Activated T-helper 2 cell treated with anti-CD3 and anti-CD28 coated beads, Interferon-gamma antibody, Interleukin-2, Interleukin-4, amounts not matched to agents 10 μg/mL and 5 μg/mL and 100 μg/mL, durations not matched to agents 14 hours and 24 hours and 36 hours (primary cell): ENCODE measurements at regions not wholly inside any gene's neighbourhood (a gene's known extent, or its start where the extent isn't known, plus 50 kb on each side); places are given as distances from the start of the nearest gene placed in this dataset.
"Not testable (repeated sequence)": the region's sequence is repeated elsewhere in the genome, so short reads cannot be mapped to it uniquely, and the experiment has no call there.

Source experiments
- DNase-seq: peaks from one replicate; pipeline ENCODE4 v3.0.0; 2021; ENCODE audit warnings: low spot score
- H3K27ac Mint-ChIP-seq: one replicate; pipeline ENCODE4 v1.8.0; 2021; ENCODE audit warnings: mixed read lengths
- H3K27me3 Mint-ChIP-seq: one replicate; pipeline ENCODE4 v1.8.0; 2021; ENCODE audit warnings: low read depth, mixed read lengths
- H3K36me3 Mint-ChIP-seq: one replicate; pipeline ENCODE4 v1.8.0; 2021; ENCODE audit warnings: low read depth, mixed read lengths
- H3K4me1 Mint-ChIP-seq: one replicate; pipeline ENCODE4 v1.8.0; 2021; ENCODE audit warnings: low read depth, mixed read lengths
- H3K4me3 Mint-ChIP-seq: one replicate; pipeline ENCODE4 v1.8.0; 2021; ENCODE audit warnings: low read depth, mild to moderate bottlenecking, moderate library complexity, mixed read lengths
- H3K9me3 Mint-ChIP-seq: one replicate; pipeline ENCODE4 v1.8.0; 2021; ENCODE audit warnings: mixed read lengths
- intact Hi-C: fragments of 100-400 bp; cut with micrococcal nuclease; formaldehyde crosslinking; loops from one replicate; pipeline ENCODE4 v1.15.1; 2023

GRCh38 chr10:4294996-4295792 lies 510.2 kb upstream of the KLF6 start:
- no peak overlapping the region for H3K27ac Mint-ChIP-seq
- no peak for DNase-seq
- no peaks in the 10 kb centered on the region for H3K9me3 Mint-ChIP-seq
- H3K27me3 Mint-ChIP-seq: peaks cover 10% of the 10 kb centered on the region
- no peak overlapping the region for H3K4me3 Mint-ChIP-seq
- H3K4me1 Mint-ChIP-seq: no peaks in the 10 kb centered on the region
- H3K36me3 Mint-ChIP-seq: no peaks in the 10 kb centered on the region
- intact Hi-C loops: no loop called here

- H3K4me3 Mint-ChIP-seq: no peak overlapping the region
- H3K27ac Mint-ChIP-seq: no peak overlapping the region
- no peaks in the 10 kb centered on the region for H3K4me1 Mint-ChIP-seq
- intact Hi-C loops: no loop called here
- H3K27me3 Mint-ChIP-seq: peaks cover 8% of the 10 kb centered on the region
- no peaks in the 10 kb centered on the region for H3K36me3 Mint-ChIP-seq
- no peak for DNase-seq
- H3K9me3 Mint-ChIP-seq: no peaks in the 10 kb centered on the region
Observed at GRCh38 chr10:4294271-4294670, 509.3 kb upstream of the KLF6 start.

GRCh38 chr10:4291990-4292389 lies 507.0 kb upstream of the KLF6 start:
- no peak overlapping the region for H3K27ac Mint-ChIP-seq
- no peaks in the 10 kb centered on the region for H3K36me3 Mint-ChIP-seq
- DNase-seq: no peak
- H3K27me3 Mint-ChIP-seq: peaks cover 9% of the 10 kb centered on the region
- no peaks in the 10 kb centered on the region for H3K4me1 Mint-ChIP-seq
- no peaks in the 10 kb centered on the region for H3K9me3 Mint-ChIP-seq
- intact Hi-C loops: no loop called here
- no peak overlapping the region for H3K4me3 Mint-ChIP-seq

- Mint-ChIP-seq H3K27ac (no peak overlapping the region), H3K36me3 (no peaks in the 10 kb centered on the region), H3K9me3 (no peaks in the 10 kb centered on the region), H3K4me1 (peaks cover 7% of the 10 kb centered on the region), H3K27me3 (peaks cover 2% of the 10 kb centered on the region), H3K4me3 (no peak overlapping the region)
- no peak for DNase-seq
- intact Hi-C loops: no loop called here
Observed at GRCh38 chr10:4285121-4285520, 500.1 kb upstream of the KLF6 start.

- no peaks in the 10 kb centered on the region for H3K36me3 Mint-ChIP-seq
- DNase-seq: no peak
- intact Hi-C loops: no loop called here
- no peak overlapping the region for H3K4me3 Mint-ChIP-seq
- peaks cover 2% of the 10 kb centered on the region for H3K27me3 Mint-ChIP-seq
- peaks cover 7% of the 10 kb centered on the region for H3K4me1 Mint-ChIP-seq
- H3K9me3 Mint-ChIP-seq: no peaks in the 10 kb centered on the region
- no peak overlapping the region for H3K27ac Mint-ChIP-seq
Observed at GRCh38 chr10:4283846-4284610, 499.0 kb upstream of the KLF6 start.

GRCh38 chr10:4282496-4282895 lies 497.5 kb upstream of the KLF6 start:
- Mint-ChIP-seq H3K27me3 (no peaks in the 10 kb centered on the region), H3K27ac (no peak overlapping the region), H3K4me3 (no peak overlapping the region), H3K36me3 (no peaks in the 10 kb centered on the region), H3K9me3 (no peaks in the 10 kb centered on the region), H3K4me1 (peaks cover 7% of the 10 kb centered on the region)
- DNase-seq: no peak
- intact Hi-C loops: no loop called here

- H3K4me3 Mint-ChIP-seq: no peak overlapping the region
- no peaks in the 10 kb centered on the region for H3K27me3 Mint-ChIP-seq
- DNase-seq: no peak
- H3K36me3 Mint-ChIP-seq: no peaks in the 10 kb centered on the region
- H3K9me3 Mint-ChIP-seq: no peaks in the 10 kb centered on the region
- no peak overlapping the region for H3K27ac Mint-ChIP-seq
- intact Hi-C loops: no loop called here
- H3K4me1 Mint-ChIP-seq: peaks cover 6% of the 10 kb centered on the region
Observed at GRCh38 chr10:4281190-4281825, 496.3 kb upstream of the KLF6 start.

- Mint-ChIP-seq H3K4me1 (peaks cover 4% of the 10 kb centered on the region), H3K36me3 (no peaks in the 10 kb centered on the region), H3K4me3 (no peak overlapping the region), H3K27ac (no peak overlapping the region), H3K27me3 (no peaks in the 10 kb centered on the region), H3K9me3 (no peaks in the 10 kb centered on the region)
- no peak for DNase-seq
- intact Hi-C loops: no loop called here
Observed at GRCh38 chr10:4280461-4281189, 495.6 kb upstream of the KLF6 start.

- H3K27me3 Mint-ChIP-seq: no peaks in the 10 kb centered on the region
- H3K27ac Mint-ChIP-seq: no peak overlapping the region
- no peak for DNase-seq
- H3K9me3 Mint-ChIP-seq: no peaks in the 10 kb centered on the region
- H3K36me3 Mint-ChIP-seq: no peaks in the 10 kb centered on the region
- intact Hi-C loops: no loop called here
- no peak overlapping the region for H3K4me3 Mint-ChIP-seq
- no peaks in the 10 kb centered on the region for H3K4me1 Mint-ChIP-seq
Observed at GRCh38 chr10:4279655-4280054, 494.6 kb upstream of the KLF6 start.

- intact Hi-C loops: no loop called here
- H3K4me1 Mint-ChIP-seq: no peaks in the 10 kb centered on the region
- H3K27me3 Mint-ChIP-seq: peaks cover 1% of the 10 kb centered on the region
- H3K27ac Mint-ChIP-seq: no peak overlapping the region
- no peaks in the 10 kb centered on the region for H3K9me3 Mint-ChIP-seq
- H3K36me3 Mint-ChIP-seq: no peaks in the 10 kb centered on the region
- H3K4me3 Mint-ChIP-seq: no peak overlapping the region
- no peak for DNase-seq
Observed at GRCh38 chr10:4278186-4278585, 493.2 kb upstream of the KLF6 start.

- no peaks in the 10 kb centered on the region for H3K9me3 Mint-ChIP-seq
- H3K27me3 Mint-ChIP-seq: peaks cover 6% of the 10 kb centered on the region
- DNase-seq: no peak
- intact Hi-C loops: no loop called here
- no peaks in the 10 kb centered on the region for H3K4me1 Mint-ChIP-seq
- no peak overlapping the region for H3K27ac Mint-ChIP-seq
- no peak overlapping the region for H3K4me3 Mint-ChIP-seq
- H3K36me3 Mint-ChIP-seq: no peaks in the 10 kb centered on the region
Observed at GRCh38 chr10:4276151-4276550, 491.1 kb upstream of the KLF6 start.

- H3K27ac Mint-ChIP-seq, H3K4me3 Mint-ChIP-seq, H3K36me3 Mint-ChIP-seq, H3K4me1 Mint-ChIP-seq, H3K9me3 Mint-ChIP-seq, DNase-seq, intact Hi-C loops: not testable (repeated sequence)
- H3K27me3 Mint-ChIP-seq: peaks cover 16% of the 10 kb centered on the region
Observed at GRCh38 chr10:4274671-4275070, 489.7 kb upstream of the KLF6 start.
